H1 (cell line): ENCODE measurements at regions not wholly inside any gene's neighbourhood (a gene's known extent, or its start where the extent isn't known, plus 50 kb on each side); places are given as distances from the start of the nearest gene placed in this dataset.

Experiments
- CTCF ChIA-PET: fragments of 300-600 bp; sonication (Branson Sonifier 250); formaldehyde crosslinking; loops from one replicate; lab custom pipeline; 2021; ENCODE audit not compliant: partially characterized antibody; lab: Charles Lee
- POLR2A ChIA-PET: fragments of 300-600 bp; sonication (Branson Sonifier 250); formaldehyde crosslinking; loops from one replicate; lab custom pipeline; 2021; ENCODE audit warnings: inconsistent platforms; ENCODE audit not compliant: partially characterized antibody; lab: Charles Lee
- DNase-seq, 2 experiments: peaks; one replicate each; pipeline versions ENCODE4 v3.0.0 to v3.0.0-alpha.2; 2010 to 2022; ENCODE audit warnings: low spot score in 2 of 2, low read depth in 1 of 2, mixed read lengths in 1 of 2
- FAIRE-seq: peaks from 2 replicates; lab custom pipeline; 2011; peaks lifted over from hg19 to GRCh38; lab: Jason Lieb, UNC
- H2AFZ ChIP-seq: 2 replicates; pipeline ENCODE4 v1.8.1; 2012; ENCODE audit warnings: low read length, inconsistent platforms
- H2AK5ac ChIP-seq: 2 replicates; pipeline ENCODE4 v1.6.1; 2013; ENCODE audit warnings: low read depth, low read length
- H2BK120ac ChIP-seq: replicated peaks from 2 replicates; pipeline ENCODE3; 2013; ENCODE audit warnings: low read depth, low read length, inconsistent platforms
- H2BK12ac ChIP-seq: 2 replicates; pipeline ENCODE4 v1.6.1; 2013; ENCODE audit warnings: low read depth, low read length
- H2BK15ac ChIP-seq: 2 replicates; pipeline ENCODE4 v1.6.1; 2013; ENCODE audit warnings: low read length
- H2BK20ac ChIP-seq: 2 replicates; pipeline ENCODE4 v1.6.1; 2013; ENCODE audit warnings: low read length
- H2BK5ac ChIP-seq: 2 replicates; pipeline ENCODE4 v1.6.1; 2013; ENCODE audit warnings: low read depth, low read length
- H3K14ac ChIP-seq: 2 replicates; pipeline ENCODE4 v1.6.1; 2013; ENCODE audit warnings: inconsistent platforms; ENCODE audit not compliant: insufficient read length
- H3K18ac ChIP-seq: 2 replicates; pipeline ENCODE4 v1.6.1; 2013; ENCODE audit warnings: low read length; ENCODE audit errors: extremely low read depth
- H3K23ac ChIP-seq: 2 replicates; pipeline ENCODE4 v1.6.1; 2013; ENCODE audit warnings: inconsistent platforms; ENCODE audit not compliant: insufficient read length
- H3K23me2 ChIP-seq: 2 replicates; pipeline ENCODE4 v1.6.1; 2013; ENCODE audit warnings: low read depth, low read length
- H3K27ac ChIP-seq: 2 replicates; pipeline ENCODE4 v1.6.1; 2011; ENCODE audit warnings: low read depth, low read length, inconsistent platforms
- H3K27me3 ChIP-seq, 4 experiments: replicated peaks in 1 of 4; 1 replicate in 1 of 4; 2 replicates in 3 of 4; pipeline versions ENCODE4 v1.6.1 to v1.8.1; 2011 to 2013; ENCODE audit warnings: low read length in 3 of 4, mild to moderate bottlenecking in 3 of 4, inconsistent platforms in 2 of 4, mixed read lengths in 2 of 4, moderate library complexity in 1 of 4; ENCODE audit not compliant: control insufficient read depth in 3 of 4, insufficient read depth in 3 of 4; ENCODE audit errors: extremely low read depth in 1 of 4
- H3K36me3 ChIP-seq, 4 experiments: 2 replicates each; pipeline versions ENCODE4 v1.6.1 to v1.8.1; 2011 to 2013; ENCODE audit warnings: mild to moderate bottlenecking in 4 of 4, low read length in 3 of 4, moderate library complexity in 2 of 4, control low read depth in 1 of 4, inconsistent platforms in 1 of 4; ENCODE audit not compliant: insufficient read depth in 4 of 4, control insufficient read depth in 2 of 4
- H3K4ac ChIP-seq: replicated peaks from 2 replicates; pipeline ENCODE3; 2013; ENCODE audit warnings: low read length, low read depth, mixed read lengths, inconsistent platforms; ENCODE audit not compliant: insufficient read length
- H3K4me1 ChIP-seq, 4 experiments: replicated peaks in 1 of 4; 1 replicate in 1 of 4; 2 replicates in 3 of 4; pipeline versions ENCODE4 v1.6.1 to v1.8.1; 2011 to 2013; ENCODE audit warnings: low read length in 3 of 4, inconsistent platforms in 2 of 4, mixed read lengths in 1 of 4; ENCODE audit not compliant: insufficient read depth in 4 of 4, control insufficient read depth in 3 of 4
- H3K4me2 ChIP-seq, 2 experiments: 2 replicates each; pipeline versions ENCODE4 v1.6.1 to v1.8.1; 2011 to 2013; ENCODE audit warnings: low read depth in 2 of 2, low read length in 2 of 2, control low read depth in 1 of 2, inconsistent platforms in 1 of 2, mild to moderate bottlenecking in 1 of 2; ENCODE audit not compliant: insufficient read depth in 1 of 2
- H3K4me3 ChIP-seq, 4 experiments: fragments of 200-600, 300-600 bp in 1 of 4; sonication (generic), shearing (Covaris generic), sonication (Bioruptor Twin) in 1 of 4; 2 replicates each; pipeline versions ENCODE4 v1.5.1 to v1.8.1; 2011 to 2016; ENCODE audit warnings: low read length in 4 of 4, low read depth in 3 of 4, control low read depth in 2 of 4, inconsistent platforms in 2 of 4, mild to moderate bottlenecking in 2 of 4, mixed read lengths in 1 of 4, moderate library complexity in 1 of 4; ENCODE audit not compliant: insufficient read depth in 2 of 4; ENCODE audit errors: extremely low read depth in 1 of 4
- H3K56ac ChIP-seq: replicated peaks from 2 replicates; pipeline ENCODE3; 2013; ENCODE audit warnings: low read depth, mild to moderate bottlenecking, mixed read lengths, low read length, inconsistent platforms; ENCODE audit not compliant: insufficient read length
- H3K79me1 ChIP-seq: 2 replicates; pipeline ENCODE4 v1.6.1; 2013; ENCODE audit warnings: low read depth, low read length, control low read depth
- H3K79me2 ChIP-seq, 2 experiments: 2 replicates each; pipeline versions ENCODE4 v1.6.1 to v1.8.1; 2012 to 2013; ENCODE audit warnings: low read length in 2 of 2, mild to moderate bottlenecking in 2 of 2, inconsistent platforms in 1 of 2; ENCODE audit not compliant: insufficient read depth in 2 of 2, control insufficient read depth in 1 of 2
- H3K9ac ChIP-seq, 4 experiments: replicated peaks in 1 of 4; 1 replicate in 1 of 4; 2 replicates in 3 of 4; pipeline versions ENCODE4 v1.6.1 to v1.8.1; 2011 to 2013; ENCODE audit warnings: low read depth in 3 of 4, low read length in 3 of 4, control low read depth in 2 of 4, mild to moderate bottlenecking in 2 of 4, moderate library complexity in 2 of 4, inconsistent platforms in 1 of 4; ENCODE audit errors: extremely low read depth in 1 of 4
- H3K9me3 ChIP-seq, 2 experiments: 2 replicates each; pipeline versions ENCODE4 v1.6.1 to v1.8.1; 2012 to 2013; ENCODE audit warnings: mild to moderate bottlenecking in 2 of 2, moderate library complexity in 2 of 2, control low read depth in 1 of 2, inconsistent platforms in 1 of 2, low read depth in 1 of 2, low read length in 1 of 2, mixed read lengths in 1 of 2; ENCODE audit not compliant: insufficient read depth in 2 of 2
- H4K20me1 ChIP-seq, 2 experiments: replicated peaks in 1 of 2; 2 replicates each; pipeline versions ENCODE3 to v1.8.1; 2011 to 2013; ENCODE audit warnings: inconsistent platforms in 2 of 2, low read length in 2 of 2, mild to moderate bottlenecking in 1 of 2; ENCODE audit not compliant: insufficient read depth in 2 of 2, control insufficient read depth in 1 of 2
- H4K5ac ChIP-seq: 2 replicates; pipeline ENCODE4 v1.6.1; 2013; ENCODE audit warnings: low read length, low read depth, mixed read lengths, inconsistent platforms; ENCODE audit not compliant: insufficient read length
- H4K8ac ChIP-seq: 2 replicates; pipeline ENCODE4 v1.8.0; 2013; ENCODE audit warnings: mild to moderate bottlenecking, moderate library complexity, low read length, inconsistent platforms; ENCODE audit not compliant: insufficient read depth; ENCODE audit errors: extremely low read depth
- H4K91ac ChIP-seq: replicated peaks from 2 replicates; pipeline ENCODE3; 2013; ENCODE audit warnings: low read length, mixed read lengths, inconsistent platforms; ENCODE audit not compliant: insufficient read length
- E2F6 ChIP-seq: IDR thresholded peaks from 2 replicates; pipeline ENCODE4 v1.6.1; 2012; ENCODE audit warnings: inconsistent platforms
- FOSL1 ChIP-seq: IDR thresholded peaks from 2 replicates; pipeline ENCODE4 v1.6.1; 2011; ENCODE audit warnings: mild to moderate bottlenecking, low read depth, low read length, moderate library complexity; ENCODE audit not compliant: insufficient read depth
- NRF1 ChIP-seq: IDR thresholded peaks from 2 replicates; pipeline ENCODE4 v1.6.1; 2011; ENCODE audit warnings: mild to moderate bottlenecking, low read depth, low read length, improper control_type of control experiment
- PHF8 ChIP-seq: fragments of 200-600 bp; sonication (generic); conservative IDR thresholded peaks from 2 replicates; pipeline ENCODE4 v1.7.1; 2012; ENCODE audit warnings: low read depth, mild to moderate bottlenecking, inconsistent platforms, low read length, moderate library complexity
- RFX5 ChIP-seq: IDR thresholded peaks from 2 replicates; pipeline ENCODE4 v1.6.1; 2011; ENCODE audit warnings: low read depth, low read length, improper control_type of control experiment, borderline replicate concordance
- RXRA ChIP-seq: IDR thresholded peaks from 2 replicates; pipeline ENCODE4 v1.6.1; 2011; ENCODE audit warnings: low read depth, mild to moderate bottlenecking, low read length, moderate library complexity; ENCODE audit not compliant: insufficient read depth
- SIN3A ChIP-seq, 2 experiments: IDR thresholded peaks in 1 of 2; conservative IDR thresholded peaks in 1 of 2; 2 replicates each; pipeline ENCODE4 v1.6.1; 2011 to 2012; ENCODE audit warnings: low read length in 2 of 2, improper control_type of control experiment in 1 of 2, low read depth in 1 of 2, mild to moderate bottlenecking in 1 of 2
- SIX5 ChIP-seq: IDR thresholded peaks from 2 replicates; pipeline ENCODE4 v1.6.1; 2011; ENCODE audit warnings: mild to moderate bottlenecking, low read depth, low read length
- SUZ12 ChIP-seq: fragments of 200-600 bp; sonication (generic); IDR thresholded peaks from 2 replicates; pipeline ENCODE4 v1.6.1; 2012; ENCODE audit warnings: mild to moderate bottlenecking, inconsistent platforms, low read length, moderate library complexity, mixed read lengths
- ZNF274 ChIP-seq: IDR thresholded peaks from 2 replicates; pipeline ENCODE4 v1.7.0; 2012; ENCODE audit warnings: low read length, borderline replicate concordance; ENCODE audit errors: extremely low read depth
- WGBS, 2 experiments: shearing (Covaris generic) in 1 of 2; methylation state at CpG; one replicate each; pipeline versions ENCODE4 v1.1.6 to v1.1.7; 2013 to 2015; ENCODE audit warnings: low lambda C conversion rate in 2 of 2, mixed read lengths in 2 of 2, inconsistent platforms in 1 of 2, low coverage in 1 of 2, missing lambda C conversion rate in 1 of 2; ENCODE audit not compliant: insufficient replicate concordance in 2 of 2, insufficient coverage in 1 of 2, insufficient read length in 1 of 2; ENCODE audit errors: extremely low coverage in 1 of 2, missing lambda C conversion rate in 1 of 2; 5-methylcytosine and 5-hydroxymethylcytosine counted together
- TF ChIP-seq, protein P1 (sequence below), 3 experiments: IDR thresholded peaks; 1 replicate in 2 of 3; 2 replicates in 1 of 3; pipeline versions ENCODE4 v1.5.1 to v1.6.1; 2011; ENCODE audit warnings: low read length in 3 of 3, mild to moderate bottlenecking in 3 of 3, inconsistent platforms in 2 of 3, low read depth in 1 of 3, moderate library complexity in 1 of 3; ENCODE audit not compliant: insufficient read depth in 1 of 3; ENCODE audit errors: control extremely low read depth in 1 of 3

GRCh38 chr18:1370552-1370951 lies 465.9 kb downstream of the ADCYAP1 start:
- no peak for DNase-seq
- POLR2A ChIA-PET = no interaction called here

More at GRCh38 chr18:1370552-1370951, 465.9 kb downstream of the ADCYAP1 start:
- Histone ChIP-seq H3K4me2 (no peak overlapping the region), H3K4me3 (no peak overlapping the region), H3K79me2 (no peaks in the 10 kb centered on the region), H2BK120ac (no peak overlapping the region), H2BK20ac (no peak overlapping the region), H3K14ac (no peak overlapping the region), H3K18ac (no peak overlapping the region), H3K27ac (no peak overlapping the region), H3K9me3 (no peaks in the 10 kb centered on the region), H3K27me3 (no peaks in the 10 kb centered on the region), H3K79me1 (no peaks in the 10 kb centered on the region), H3K23ac (no peak overlapping the region), H3K4ac (no peak overlapping the region), H4K8ac (no peak overlapping the region), H3K4me1 (peaks cover 0 to 4% (median 0%) of the 10 kb centered on the region in 4 experiments; a peak in 2 of 7 replicates), H2BK15ac (no peak overlapping the region), H4K5ac (no peak overlapping the region), H2BK12ac (no peak overlapping the region), H4K91ac (no peak overlapping the region), H2AK5ac (no peak overlapping the region), H3K36me3 (no peaks in the 10 kb centered on the region), H3K9ac (no peak overlapping the region), H2AFZ (no peak overlapping the region), H3K56ac (no peak overlapping the region), H2BK5ac (no peak overlapping the region), H4K20me1 (no peaks in the 10 kb centered on the region), H3K23me2 (no peaks in the 10 kb centered on the region)
- no peak for FAIRE-seq
- WGBS, 2 experiments = 94% methylated on average over 6 of the region's 6 CpGs; no CpG with 5 or more reads in 1 of the 2 experiments
- CTCF ChIA-PET = no interaction called here
- TF ChIP-seq NRF1 (no peak), FOSL1 (no peak), E2F6 (no peak), SIX5 (no peak), RFX5 (no peak), SUZ12 (no peak), RXRA (no peak), PHF8 (no peak), ZNF274 (no peak), SIN3A (conservative IDR thresholded peaks at IDR 0.05 in 1 of 2, IDR thresholded peaks at IDR 0.05 in 1 of 2; ENCODE audit: low read depth in 1 of 2, low read length in 2 of 2) (no peak)
- TF ChIP-seq, protein P1, sequence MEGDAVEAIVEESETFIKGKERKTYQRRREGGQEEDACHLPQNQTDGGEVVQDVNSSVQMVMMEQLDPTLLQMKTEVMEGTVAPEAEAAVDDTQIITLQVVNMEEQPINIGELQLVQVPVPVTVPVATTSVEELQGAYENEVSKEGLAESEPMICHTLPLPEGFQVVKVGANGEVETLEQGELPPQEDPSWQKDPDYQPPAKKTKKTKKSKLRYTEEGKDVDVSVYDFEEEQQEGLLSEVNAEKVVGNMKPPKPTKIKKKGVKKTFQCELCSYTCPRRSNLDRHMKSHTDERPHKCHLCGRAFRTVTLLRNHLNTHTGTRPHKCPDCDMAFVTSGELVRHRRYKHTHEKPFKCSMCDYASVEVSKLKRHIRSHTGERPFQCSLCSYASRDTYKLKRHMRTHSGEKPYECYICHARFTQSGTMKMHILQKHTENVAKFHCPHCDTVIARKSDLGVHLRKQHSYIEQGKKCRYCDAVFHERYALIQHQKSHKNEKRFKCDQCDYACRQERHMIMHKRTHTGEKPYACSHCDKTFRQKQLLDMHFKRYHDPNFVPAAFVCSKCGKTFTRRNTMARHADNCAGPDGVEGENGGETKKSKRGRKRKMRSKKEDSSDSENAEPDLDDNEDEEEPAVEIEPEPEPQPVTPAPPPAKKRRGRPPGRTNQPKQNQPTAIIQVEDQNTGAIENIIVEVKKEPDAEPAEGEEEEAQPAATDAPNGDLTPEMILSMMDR (IDR thresholded peaks at IDR 0.05; ENCODE audit: control extremely low read depth in 1 of 3, insufficient read depth in 1 of 3, low read depth in 1 of 3, low read length in 3 of 3) = no peak
